WTC11 (cell line): ENCODE measurements at regions not wholly inside any gene's neighbourhood (a gene's known extent, or its start where the extent isn't known, plus 50 kb on each side); places are given as distances from the start of the nearest gene placed in this dataset.

Source experiments
- ATAC-seq: fragments of 200-7000 bp; cut with Tn5 transposase; 2 replicates; pipeline ENCODE4 v1.10.0; 2021; ENCODE audit warnings: mild to moderate bottlenecking, moderate library complexity
- CTCF ChIA-PET: fragments of 300-600 bp; sonication (Branson Sonifier 250); formaldehyde crosslinking; loops from one replicate; lab custom pipeline; 2021; ENCODE audit warnings: antibody characterized with exemption; lab: Charles Lee
- POLR2A ChIA-PET: fragments of 350-600 bp; sonication (Branson Sonifier 250); formaldehyde crosslinking; loops from one replicate; lab custom pipeline; 2021; ENCODE audit warnings: antibody characterized with exemption; lab: Charles Lee
- DNase-seq: peaks from one replicate; pipeline ENCODE4 v3.0.0; 2021; ENCODE audit warnings: low spot score
- H3K27ac Mint-ChIP-seq: 2 replicates; pipeline ENCODE4 v1.8.0; 2021; ENCODE audit warnings: mixed read lengths
- H3K27me3 Mint-ChIP-seq: 2 replicates; pipeline ENCODE4 v1.8.0; 2021; ENCODE audit warnings: low read depth, mild to moderate bottlenecking, moderate library complexity, mixed read lengths
- H3K36me3 Mint-ChIP-seq: 2 replicates; pipeline ENCODE4 v1.8.0; 2021; ENCODE audit warnings: mixed read lengths
- H3K4me1 Mint-ChIP-seq: 2 replicates; pipeline ENCODE4 v1.8.0; 2022; ENCODE audit warnings: mixed read lengths
- H3K4me3 Mint-ChIP-seq: 2 replicates; pipeline ENCODE4 v1.8.0; 2021; ENCODE audit warnings: mild to moderate bottlenecking, moderate library complexity, mixed read lengths
- H3K9me3 Mint-ChIP-seq: 2 replicates; pipeline ENCODE4 v1.8.0; 2021; ENCODE audit warnings: mixed read lengths
- GRHL2 ChIP-seq: fragments of 250-450 bp; sonication (Bioruptor Pico); IDR thresholded peaks from 2 replicates; pipeline ENCODE4 v1.8.0; 2022; ENCODE audit warnings: mild to moderate bottlenecking, moderate library complexity; ENCODE audit not compliant: insufficient replicate concordance, severe bottlenecking
- KAT7 ChIP-seq: sonication (generic); formaldehyde crosslinking; IDR thresholded peaks from 2 replicates; pipeline ENCODE4 v1.8.1; 2023; ENCODE audit warnings: missing genetic modification reagents, mild to moderate bottlenecking, borderline replicate concordance
- NFE2L1 ChIP-seq: sonication (generic); formaldehyde crosslinking; IDR thresholded peaks from 2 replicates; pipeline ENCODE4 v1.8.1; 2023; ENCODE audit warnings: missing genetic modification reagents
- NFYB ChIP-seq: sonication (generic); formaldehyde crosslinking; conservative IDR thresholded peaks from 2 replicates; pipeline ENCODE4 v1.8.0; 2022; ENCODE audit warnings: low read depth, missing genetic modification reagents
- RORB ChIP-seq: fragments of 250-450 bp; sonication (Bioruptor Pico); IDR thresholded peaks from 2 replicates; pipeline ENCODE4 v1.9.0; 2021; ENCODE audit warnings: mild to moderate bottlenecking
- SOX15 ChIP-seq: fragments of 250-450 bp; sonication (Bioruptor Pico); IDR thresholded peaks from 2 replicates; pipeline ENCODE4 v1.9.0; 2021; ENCODE audit warnings: mild to moderate bottlenecking
- ZNF263 ChIP-seq: sonication (generic); formaldehyde crosslinking; IDR thresholded peaks from 2 replicates; pipeline ENCODE4 v1.8.1; 2022; ENCODE audit warnings: low read depth, mild to moderate bottlenecking, moderate library complexity, missing genetic modification reagents
- ZNF423 ChIP-seq: fragments of 250-450 bp; sonication (Bioruptor Pico); IDR thresholded peaks from 2 replicates; pipeline ENCODE4 v2.1.2; 2022; ENCODE audit warnings: mild to moderate bottlenecking, moderate library complexity
- ZNF671 ChIP-seq: fragments of 250-450 bp; sonication (Bioruptor Pico); IDR thresholded peaks from 2 replicates; pipeline ENCODE4 v1.8.0; 2021; ENCODE audit warnings: mild to moderate bottlenecking
- TF ChIP-seq, protein P1 (sequence below): fragments of 200-600 bp; IDR thresholded peaks from 2 replicates; pipeline ENCODE4 v1.8.0; 2022; ENCODE audit warnings: antibody characterized with exemption
- TF ChIP-seq, protein P2 (sequence below): sonication (generic); formaldehyde crosslinking; conservative IDR thresholded peaks from 2 replicates; pipeline ENCODE4 v1.8.1; 2022; ENCODE audit warnings: mild to moderate bottlenecking, missing genetic modification reagents
- TF ChIP-seq, protein P3 (sequence below): fragments of 250-450 bp; sonication (Bioruptor Pico); IDR thresholded peaks from 2 replicates; pipeline ENCODE4 v1.9.0; 2021; ENCODE audit warnings: mild to moderate bottlenecking, borderline replicate concordance
- TF ChIP-seq, protein P4 (sequence below): fragments of 250-450 bp; sonication (Bioruptor Pico); IDR thresholded peaks from 2 replicates; pipeline ENCODE4 v1.8.0; 2021; ENCODE audit warnings: mild to moderate bottlenecking
- TF ChIP-seq, protein P5 (sequence below): sonication (generic); formaldehyde crosslinking; IDR thresholded peaks from 2 replicates; pipeline ENCODE4 v1.8.1; 2022; ENCODE audit warnings: mild to moderate bottlenecking, moderate library complexity, missing genetic modification reagents

DNA sequence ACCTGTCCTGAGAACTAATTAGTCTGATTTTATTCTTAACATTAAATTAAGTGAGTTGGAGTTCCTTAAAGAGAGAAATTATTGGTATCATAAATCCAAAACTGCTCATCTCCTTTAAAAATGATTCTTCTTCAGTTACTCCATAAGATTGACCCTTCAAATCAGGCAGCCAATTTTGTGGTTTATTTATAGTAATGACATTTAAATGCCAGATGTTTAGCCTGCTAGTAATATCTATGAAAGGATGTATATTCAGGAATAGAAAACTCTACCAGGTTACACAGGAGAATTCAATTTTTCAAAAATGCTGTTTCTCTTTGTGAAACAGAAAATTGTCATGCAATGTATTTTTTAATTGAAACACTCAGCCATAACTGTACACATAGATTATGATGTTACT, 457.8 kb upstream of the ROBO2 start:
- Mint-ChIP-seq H3K27ac (no peak overlapping the region), H3K4me3 (no peak overlapping the region), H3K36me3 (no peaks in the 10 kb centered on the region), H3K9me3 (peaks cover 3% of the 10 kb centered on the region), H3K4me1 (0 out of 2 replicates have a peak, but pooled peaks cover 2% of the 10 kb centered on the region), H3K27me3 (no peaks in the 10 kb centered on the region)
- ChIA-PET CTCF (interaction anchor here (1.3 kb wide), 1 partner anchor 12 kb away, joined by 5 read pairs; no protein-coding TSS in a partner anchor), POLR2A (interaction anchor here (0.7 kb wide), 1 partner anchor 79 kb away, joined by 5 read pairs; no protein-coding TSS in a partner anchor)
- DNase-seq (no peak), ATAC-seq (no peak)
- TF ChIP-seq ZNF423 (no peak), SOX15 (no peak), ZNF263 (no peak), NFYB (CRISPR knock-in tag) (no peak), GRHL2 (CRISPR knock-in tag) (no peak), RORB (no peak)
- TF ChIP-seq, protein P1, sequence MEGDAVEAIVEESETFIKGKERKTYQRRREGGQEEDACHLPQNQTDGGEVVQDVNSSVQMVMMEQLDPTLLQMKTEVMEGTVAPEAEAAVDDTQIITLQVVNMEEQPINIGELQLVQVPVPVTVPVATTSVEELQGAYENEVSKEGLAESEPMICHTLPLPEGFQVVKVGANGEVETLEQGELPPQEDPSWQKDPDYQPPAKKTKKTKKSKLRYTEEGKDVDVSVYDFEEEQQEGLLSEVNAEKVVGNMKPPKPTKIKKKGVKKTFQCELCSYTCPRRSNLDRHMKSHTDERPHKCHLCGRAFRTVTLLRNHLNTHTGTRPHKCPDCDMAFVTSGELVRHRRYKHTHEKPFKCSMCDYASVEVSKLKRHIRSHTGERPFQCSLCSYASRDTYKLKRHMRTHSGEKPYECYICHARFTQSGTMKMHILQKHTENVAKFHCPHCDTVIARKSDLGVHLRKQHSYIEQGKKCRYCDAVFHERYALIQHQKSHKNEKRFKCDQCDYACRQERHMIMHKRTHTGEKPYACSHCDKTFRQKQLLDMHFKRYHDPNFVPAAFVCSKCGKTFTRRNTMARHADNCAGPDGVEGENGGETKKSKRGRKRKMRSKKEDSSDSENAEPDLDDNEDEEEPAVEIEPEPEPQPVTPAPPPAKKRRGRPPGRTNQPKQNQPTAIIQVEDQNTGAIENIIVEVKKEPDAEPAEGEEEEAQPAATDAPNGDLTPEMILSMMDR, result no peak
- TF ChIP-seq, protein P2, sequence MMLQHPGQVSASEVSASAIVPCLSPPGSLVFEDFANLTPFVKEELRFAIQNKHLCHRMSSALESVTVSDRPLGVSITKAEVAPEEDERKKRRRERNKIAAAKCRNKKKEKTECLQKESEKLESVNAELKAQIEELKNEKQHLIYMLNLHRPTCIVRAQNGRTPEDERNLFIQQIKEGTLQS, result no peak
- TF ChIP-seq, protein P3, sequence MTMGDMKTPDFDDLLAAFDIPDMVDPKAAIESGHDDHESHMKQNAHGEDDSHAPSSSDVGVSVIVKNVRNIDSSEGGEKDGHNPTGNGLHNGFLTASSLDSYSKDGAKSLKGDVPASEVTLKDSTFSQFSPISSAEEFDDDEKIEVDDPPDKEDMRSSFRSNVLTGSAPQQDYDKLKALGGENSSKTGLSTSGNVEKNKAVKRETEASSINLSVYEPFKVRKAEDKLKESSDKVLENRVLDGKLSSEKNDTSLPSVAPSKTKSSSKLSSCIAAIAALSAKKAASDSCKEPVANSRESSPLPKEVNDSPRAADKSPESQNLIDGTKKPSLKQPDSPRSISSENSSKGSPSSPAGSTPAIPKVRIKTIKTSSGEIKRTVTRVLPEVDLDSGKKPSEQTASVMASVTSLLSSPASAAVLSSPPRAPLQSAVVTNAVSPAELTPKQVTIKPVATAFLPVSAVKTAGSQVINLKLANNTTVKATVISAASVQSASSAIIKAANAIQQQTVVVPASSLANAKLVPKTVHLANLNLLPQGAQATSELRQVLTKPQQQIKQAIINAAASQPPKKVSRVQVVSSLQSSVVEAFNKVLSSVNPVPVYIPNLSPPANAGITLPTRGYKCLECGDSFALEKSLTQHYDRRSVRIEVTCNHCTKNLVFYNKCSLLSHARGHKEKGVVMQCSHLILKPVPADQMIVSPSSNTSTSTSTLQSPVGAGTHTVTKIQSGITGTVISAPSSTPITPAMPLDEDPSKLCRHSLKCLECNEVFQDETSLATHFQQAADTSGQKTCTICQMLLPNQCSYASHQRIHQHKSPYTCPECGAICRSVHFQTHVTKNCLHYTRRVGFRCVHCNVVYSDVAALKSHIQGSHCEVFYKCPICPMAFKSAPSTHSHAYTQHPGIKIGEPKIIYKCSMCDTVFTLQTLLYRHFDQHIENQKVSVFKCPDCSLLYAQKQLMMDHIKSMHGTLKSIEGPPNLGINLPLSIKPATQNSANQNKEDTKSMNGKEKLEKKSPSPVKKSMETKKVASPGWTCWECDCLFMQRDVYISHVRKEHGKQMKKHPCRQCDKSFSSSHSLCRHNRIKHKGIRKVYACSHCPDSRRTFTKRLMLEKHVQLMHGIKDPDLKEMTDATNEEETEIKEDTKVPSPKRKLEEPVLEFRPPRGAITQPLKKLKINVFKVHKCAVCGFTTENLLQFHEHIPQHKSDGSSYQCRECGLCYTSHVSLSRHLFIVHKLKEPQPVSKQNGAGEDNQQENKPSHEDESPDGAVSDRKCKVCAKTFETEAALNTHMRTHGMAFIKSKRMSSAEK (CRISPR knock-in tag), result no peak
- TF ChIP-seq, protein P4, sequence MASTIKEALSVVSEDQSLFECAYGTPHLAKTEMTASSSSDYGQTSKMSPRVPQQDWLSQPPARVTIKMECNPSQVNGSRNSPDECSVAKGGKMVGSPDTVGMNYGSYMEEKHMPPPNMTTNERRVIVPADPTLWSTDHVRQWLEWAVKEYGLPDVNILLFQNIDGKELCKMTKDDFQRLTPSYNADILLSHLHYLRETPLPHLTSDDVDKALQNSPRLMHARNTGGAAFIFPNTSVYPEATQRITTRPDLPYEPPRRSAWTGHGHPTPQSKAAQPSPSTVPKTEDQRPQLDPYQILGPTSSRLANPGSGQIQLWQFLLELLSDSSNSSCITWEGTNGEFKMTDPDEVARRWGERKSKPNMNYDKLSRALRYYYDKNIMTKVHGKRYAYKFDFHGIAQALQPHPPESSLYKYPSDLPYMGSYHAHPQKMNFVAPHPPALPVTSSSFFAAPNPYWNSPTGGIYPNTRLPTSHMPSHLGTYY (CRISPR knock-in tag), result no peak

DNA sequence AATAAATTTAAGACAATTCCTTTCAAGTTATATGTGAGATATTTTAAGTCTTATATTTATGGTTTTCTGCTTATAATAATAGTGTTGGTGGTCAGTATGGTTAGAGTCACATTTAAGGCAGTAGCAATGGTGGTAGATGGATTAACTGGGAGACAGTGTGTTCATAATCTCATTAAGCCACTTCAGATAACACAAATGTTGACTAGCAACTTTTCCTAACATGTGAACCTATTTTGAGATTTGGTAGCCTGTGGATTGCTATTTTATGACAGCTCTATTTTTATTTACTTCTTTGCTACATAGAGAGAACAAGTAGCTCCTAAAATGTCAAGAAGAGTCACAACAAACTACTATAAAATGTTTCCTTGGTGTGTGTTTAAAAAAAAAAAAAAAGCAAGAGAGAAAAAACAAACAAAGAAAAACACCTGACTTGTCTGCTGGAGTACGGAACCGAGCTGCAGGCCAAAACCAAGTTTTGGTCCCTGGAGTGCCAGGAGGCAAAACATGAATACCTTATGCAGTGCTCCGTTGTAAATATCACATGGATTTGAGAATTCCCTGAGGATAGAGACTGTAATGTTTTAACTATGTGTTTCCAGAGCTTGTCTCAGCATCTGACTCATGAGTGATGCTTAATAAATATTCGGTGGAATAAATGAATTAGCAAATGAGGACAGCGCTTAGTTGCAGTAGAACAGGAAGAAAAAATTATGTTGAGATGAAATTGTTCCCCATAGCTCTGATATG, 457.1 kb upstream of the ROBO2 start:
- H3K27ac Mint-ChIP-seq, result no peak overlapping the region
- peaks cover 4% of the 10 kb centered on the region; the same call in 1 of the 2 replicates for H3K36me3 Mint-ChIP-seq
- H3K27me3 Mint-ChIP-seq, result no peaks in the 10 kb centered on the region
- ChIA-PET CTCF (interaction anchor here (1.3 kb wide), 1 partner anchor 12 kb away, joined by 5 read pairs; no protein-coding TSS in a partner anchor), POLR2A (interaction anchor here (0.7 kb wide), 1 partner anchor 78 kb away, joined by 5 read pairs; no protein-coding TSS in a partner anchor)
- H3K9me3 Mint-ChIP-seq, result peaks cover 10% of the 10 kb centered on the region
- no peak for DNase-seq
- ATAC-seq, result no peak
- TF ChIP-seq, protein P1, result no peak
- TF ChIP-seq ZNF671 (CRISPR knock-in tag) (no peak), KAT7 (CRISPR knock-in tag) (no peak), NFE2L1 (CRISPR knock-in tag) (no peak)
- TF ChIP-seq, protein P5, sequence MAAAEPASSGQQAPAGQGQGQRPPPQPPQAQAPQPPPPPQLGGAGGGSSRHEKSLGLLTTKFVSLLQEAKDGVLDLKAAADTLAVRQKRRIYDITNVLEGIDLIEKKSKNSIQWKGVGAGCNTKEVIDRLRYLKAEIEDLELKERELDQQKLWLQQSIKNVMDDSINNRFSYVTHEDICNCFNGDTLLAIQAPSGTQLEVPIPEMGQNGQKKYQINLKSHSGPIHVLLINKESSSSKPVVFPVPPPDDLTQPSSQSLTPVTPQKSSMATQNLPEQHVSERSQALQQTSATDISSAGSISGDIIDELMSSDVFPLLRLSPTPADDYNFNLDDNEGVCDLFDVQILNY (CRISPR knock-in tag), result no peak
- TF ChIP-seq, protein P4 (CRISPR knock-in tag), result no peak
- TF ChIP-seq, all 79 proteins: peak for 0
- 0 out of 2 replicates have a peak, but pooled peaks cover 2% of the 10 kb centered on the region for H3K4me1 Mint-ChIP-seq
- H3K4me3 Mint-ChIP-seq, result no peak overlapping the region
